H1 (cell line): ENCODE measurements at regions not wholly inside any gene's neighbourhood (a gene's known extent, or its start where the extent isn't known, plus 50 kb on each side); places are given as distances from the start of the nearest gene placed in this dataset.
A peak's percentile ranks its signal among the peaks of the same experiment; 100 is the strongest.

Experiments used
- CTCF ChIA-PET: fragments of 300-600 bp; sonication (Branson Sonifier 250); formaldehyde crosslinking; loops from one replicate; lab custom pipeline; 2021; ENCODE audit not compliant: partially characterized antibody; lab: Charles Lee
- POLR2A ChIA-PET: fragments of 300-600 bp; sonication (Branson Sonifier 250); formaldehyde crosslinking; loops from one replicate; lab custom pipeline; 2021; ENCODE audit warnings: inconsistent platforms; ENCODE audit not compliant: partially characterized antibody; lab: Charles Lee
- DNase-seq, 2 experiments: peaks; one replicate each; pipeline versions ENCODE4 v3.0.0 to v3.0.0-alpha.2; 2010 to 2022; ENCODE audit warnings: low spot score in 2 of 2, low read depth in 1 of 2, mixed read lengths in 1 of 2
- FAIRE-seq: peaks from 2 replicates; lab custom pipeline; 2011; peaks lifted over from hg19 to GRCh38; lab: Jason Lieb, UNC
- H2AFZ ChIP-seq: 2 replicates; pipeline ENCODE4 v1.8.1; 2012; ENCODE audit warnings: low read length, inconsistent platforms
- H2AK5ac ChIP-seq: 2 replicates; pipeline ENCODE4 v1.6.1; 2013; ENCODE audit warnings: low read depth, low read length
- H2BK120ac ChIP-seq: replicated peaks from 2 replicates; pipeline ENCODE3; 2013; ENCODE audit warnings: low read depth, low read length, inconsistent platforms
- H2BK12ac ChIP-seq: 2 replicates; pipeline ENCODE4 v1.6.1; 2013; ENCODE audit warnings: low read depth, low read length
- H2BK15ac ChIP-seq: 2 replicates; pipeline ENCODE4 v1.6.1; 2013; ENCODE audit warnings: low read length
- H2BK20ac ChIP-seq: 2 replicates; pipeline ENCODE4 v1.6.1; 2013; ENCODE audit warnings: low read length
- H2BK5ac ChIP-seq: 2 replicates; pipeline ENCODE4 v1.6.1; 2013; ENCODE audit warnings: low read depth, low read length
- H3K14ac ChIP-seq: 2 replicates; pipeline ENCODE4 v1.6.1; 2013; ENCODE audit warnings: inconsistent platforms; ENCODE audit not compliant: insufficient read length
- H3K18ac ChIP-seq: 2 replicates; pipeline ENCODE4 v1.6.1; 2013; ENCODE audit warnings: low read length; ENCODE audit errors: extremely low read depth
- H3K23ac ChIP-seq: 2 replicates; pipeline ENCODE4 v1.6.1; 2013; ENCODE audit warnings: inconsistent platforms; ENCODE audit not compliant: insufficient read length
- H3K23me2 ChIP-seq: 2 replicates; pipeline ENCODE4 v1.6.1; 2013; ENCODE audit warnings: low read depth, low read length
- H3K27ac ChIP-seq: 2 replicates; pipeline ENCODE4 v1.6.1; 2011; ENCODE audit warnings: low read depth, low read length, inconsistent platforms
- H3K27me3 ChIP-seq, 4 experiments: replicated peaks in 1 of 4; 1 replicate in 1 of 4; 2 replicates in 3 of 4; pipeline versions ENCODE4 v1.6.1 to v1.8.1; 2011 to 2013; ENCODE audit warnings: low read length in 3 of 4, mild to moderate bottlenecking in 3 of 4, inconsistent platforms in 2 of 4, mixed read lengths in 2 of 4, moderate library complexity in 1 of 4; ENCODE audit not compliant: control insufficient read depth in 3 of 4, insufficient read depth in 3 of 4; ENCODE audit errors: extremely low read depth in 1 of 4
- H3K36me3 ChIP-seq, 4 experiments: 2 replicates each; pipeline versions ENCODE4 v1.6.1 to v1.8.1; 2011 to 2013; ENCODE audit warnings: mild to moderate bottlenecking in 4 of 4, low read length in 3 of 4, moderate library complexity in 2 of 4, control low read depth in 1 of 4, inconsistent platforms in 1 of 4; ENCODE audit not compliant: insufficient read depth in 4 of 4, control insufficient read depth in 2 of 4
- H3K4ac ChIP-seq: replicated peaks from 2 replicates; pipeline ENCODE3; 2013; ENCODE audit warnings: low read length, low read depth, mixed read lengths, inconsistent platforms; ENCODE audit not compliant: insufficient read length
- H3K4me1 ChIP-seq, 4 experiments: replicated peaks in 1 of 4; 1 replicate in 1 of 4; 2 replicates in 3 of 4; pipeline versions ENCODE4 v1.6.1 to v1.8.1; 2011 to 2013; ENCODE audit warnings: low read length in 3 of 4, inconsistent platforms in 2 of 4, mixed read lengths in 1 of 4; ENCODE audit not compliant: insufficient read depth in 4 of 4, control insufficient read depth in 3 of 4
- H3K4me2 ChIP-seq, 2 experiments: 2 replicates each; pipeline versions ENCODE4 v1.6.1 to v1.8.1; 2011 to 2013; ENCODE audit warnings: low read depth in 2 of 2, low read length in 2 of 2, control low read depth in 1 of 2, inconsistent platforms in 1 of 2, mild to moderate bottlenecking in 1 of 2; ENCODE audit not compliant: insufficient read depth in 1 of 2
- H3K4me3 ChIP-seq, 4 experiments: fragments of 200-600, 300-600 bp in 1 of 4; sonication (generic), shearing (Covaris generic), sonication (Bioruptor Twin) in 1 of 4; 2 replicates each; pipeline versions ENCODE4 v1.5.1 to v1.8.1; 2011 to 2016; ENCODE audit warnings: low read length in 4 of 4, low read depth in 3 of 4, control low read depth in 2 of 4, inconsistent platforms in 2 of 4, mild to moderate bottlenecking in 2 of 4, mixed read lengths in 1 of 4, moderate library complexity in 1 of 4; ENCODE audit not compliant: insufficient read depth in 2 of 4; ENCODE audit errors: extremely low read depth in 1 of 4
- H3K56ac ChIP-seq: replicated peaks from 2 replicates; pipeline ENCODE3; 2013; ENCODE audit warnings: low read depth, mild to moderate bottlenecking, mixed read lengths, low read length, inconsistent platforms; ENCODE audit not compliant: insufficient read length
- H3K79me1 ChIP-seq: 2 replicates; pipeline ENCODE4 v1.6.1; 2013; ENCODE audit warnings: low read depth, low read length, control low read depth
- H3K79me2 ChIP-seq, 2 experiments: 2 replicates each; pipeline versions ENCODE4 v1.6.1 to v1.8.1; 2012 to 2013; ENCODE audit warnings: low read length in 2 of 2, mild to moderate bottlenecking in 2 of 2, inconsistent platforms in 1 of 2; ENCODE audit not compliant: insufficient read depth in 2 of 2, control insufficient read depth in 1 of 2
- H3K9ac ChIP-seq, 4 experiments: replicated peaks in 1 of 4; 1 replicate in 1 of 4; 2 replicates in 3 of 4; pipeline versions ENCODE4 v1.6.1 to v1.8.1; 2011 to 2013; ENCODE audit warnings: low read depth in 3 of 4, low read length in 3 of 4, control low read depth in 2 of 4, mild to moderate bottlenecking in 2 of 4, moderate library complexity in 2 of 4, inconsistent platforms in 1 of 4; ENCODE audit errors: extremely low read depth in 1 of 4
- H3K9me3 ChIP-seq, 2 experiments: 2 replicates each; pipeline versions ENCODE4 v1.6.1 to v1.8.1; 2012 to 2013; ENCODE audit warnings: mild to moderate bottlenecking in 2 of 2, moderate library complexity in 2 of 2, control low read depth in 1 of 2, inconsistent platforms in 1 of 2, low read depth in 1 of 2, low read length in 1 of 2, mixed read lengths in 1 of 2; ENCODE audit not compliant: insufficient read depth in 2 of 2
- H4K20me1 ChIP-seq, 2 experiments: replicated peaks in 1 of 2; 2 replicates each; pipeline versions ENCODE3 to v1.8.1; 2011 to 2013; ENCODE audit warnings: inconsistent platforms in 2 of 2, low read length in 2 of 2, mild to moderate bottlenecking in 1 of 2; ENCODE audit not compliant: insufficient read depth in 2 of 2, control insufficient read depth in 1 of 2
- H4K5ac ChIP-seq: 2 replicates; pipeline ENCODE4 v1.6.1; 2013; ENCODE audit warnings: low read length, low read depth, mixed read lengths, inconsistent platforms; ENCODE audit not compliant: insufficient read length
- H4K8ac ChIP-seq: 2 replicates; pipeline ENCODE4 v1.8.0; 2013; ENCODE audit warnings: mild to moderate bottlenecking, moderate library complexity, low read length, inconsistent platforms; ENCODE audit not compliant: insufficient read depth; ENCODE audit errors: extremely low read depth
- H4K91ac ChIP-seq: replicated peaks from 2 replicates; pipeline ENCODE3; 2013; ENCODE audit warnings: low read length, mixed read lengths, inconsistent platforms; ENCODE audit not compliant: insufficient read length
- GABPA ChIP-seq: IDR thresholded peaks from 2 replicates; pipeline ENCODE4 v1.6.1; 2011; ENCODE audit warnings: mild to moderate bottlenecking, low read length, moderate library complexity, borderline replicate concordance; ENCODE audit not compliant: insufficient read depth
- JUN ChIP-seq: IDR thresholded peaks from 2 replicates; pipeline ENCODE4 v1.6.1; 2011; ENCODE audit warnings: low read depth, mild to moderate bottlenecking, improper control_type of control experiment, low read length
- RAD21 ChIP-seq, 2 experiments: IDR thresholded peaks in 1 of 2; conservative IDR thresholded peaks in 1 of 2; 2 replicates each; pipeline ENCODE4 v1.6.1; 2011; ENCODE audit warnings: low read depth in 2 of 2, low read length in 2 of 2, improper control_type of control experiment in 1 of 2, inconsistent platforms in 1 of 2, mild to moderate bottlenecking in 1 of 2, moderate library complexity in 1 of 2
- TEAD4 ChIP-seq: IDR thresholded peaks from 2 replicates; pipeline ENCODE4 v1.6.1; 2012; ENCODE audit warnings: low read depth, low read length, inconsistent platforms, mixed read lengths
- TF ChIP-seq, protein P1 (sequence below), 3 experiments: IDR thresholded peaks; 1 replicate in 2 of 3; 2 replicates in 1 of 3; pipeline versions ENCODE4 v1.5.1 to v1.6.1; 2011; ENCODE audit warnings: low read length in 3 of 3, mild to moderate bottlenecking in 3 of 3, inconsistent platforms in 2 of 3, low read depth in 1 of 3, moderate library complexity in 1 of 3; ENCODE audit not compliant: insufficient read depth in 1 of 3; ENCODE audit errors: control extremely low read depth in 1 of 3

DNA sequence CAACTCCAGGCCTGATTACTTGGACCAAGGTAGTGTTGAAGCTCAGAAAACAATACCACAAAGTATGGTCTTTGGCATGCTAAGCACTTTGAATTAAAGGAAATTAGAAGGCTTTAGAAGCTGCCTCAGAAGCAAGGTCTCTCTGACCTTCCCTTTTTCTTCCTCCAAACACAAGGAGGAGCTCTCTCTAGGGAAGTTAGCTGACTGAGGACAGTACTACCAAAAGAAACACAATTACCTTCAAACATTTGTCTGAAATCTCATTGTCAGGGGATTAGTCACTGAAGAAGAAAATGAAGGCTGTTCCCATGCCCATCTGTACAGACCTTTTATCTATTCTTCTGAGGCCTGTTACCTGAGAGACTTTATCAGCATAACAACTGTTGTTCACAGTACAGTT, 279.3 kb downstream of the CDH20 start:
- Histone ChIP-seq H2AFZ (no peak overlapping the region), H3K27me3 (peaks cover 0 to 1% (median 0%) of the 10 kb centered on the region in 4 experiments; a peak in 1 of 7 replicates), H3K18ac (no peak overlapping the region), H3K36me3 (peaks cover 0 to 2% (median 0%) of the 10 kb centered on the region in 4 experiments; a peak in 2 of 8 replicates), H2BK5ac (no peak overlapping the region), H4K8ac (no peak overlapping the region), H3K4ac (no peak overlapping the region), H3K79me1 (no peaks in the 10 kb centered on the region), H4K91ac (no peak overlapping the region), H3K56ac (no peak overlapping the region), H3K4me2 (no peak overlapping the region), H3K9ac (no peak overlapping the region), H4K20me1 (no peaks in the 10 kb centered on the region), H3K23me2 (no peaks in the 10 kb centered on the region), H4K5ac (no peak overlapping the region), H3K23ac (no peak overlapping the region), H3K9me3 (peaks cover 0 to 7% of the 10 kb centered on the region in 2 experiments; a peak in 2 of 4 replicates), H2BK12ac (no peak overlapping the region), H3K27ac (no peak overlapping the region), H3K4me3 (no peak overlapping the region), H2BK120ac (no peak overlapping the region), H3K79me2 (no peaks in the 10 kb centered on the region), H2BK20ac (no peak overlapping the region), H2AK5ac (no peak overlapping the region), H3K14ac (no peak overlapping the region), H3K4me1 (peaks cover 0 to 10% (median 2%) of the 10 kb centered on the region in 4 experiments; a peak in 4 of 7 replicates), H2BK15ac (no peak overlapping the region)
- CTCF ChIA-PET = interaction anchor here (0.8 to 2.6 kb wide), 5 partner anchors 18 to 527 kb away, joined by 3 to 8 read pairs (median 3); no protein-coding TSS in a partner anchor
- FAIRE-seq (no peak), DNase-seq (no peak)
- TF ChIP-seq RAD21 (IDR thresholded peaks at IDR 0.05 in 1 of 2, conservative IDR thresholded peaks at IDR 0.05 in 1 of 2; ENCODE audit: low read depth in 2 of 2, low read length in 2 of 2) (peak; percentile 16 to 20; a peak in 2 of 4 replicates), TEAD4 (no peak), GABPA (no peak), JUN (no peak)
- TF ChIP-seq, protein P1, sequence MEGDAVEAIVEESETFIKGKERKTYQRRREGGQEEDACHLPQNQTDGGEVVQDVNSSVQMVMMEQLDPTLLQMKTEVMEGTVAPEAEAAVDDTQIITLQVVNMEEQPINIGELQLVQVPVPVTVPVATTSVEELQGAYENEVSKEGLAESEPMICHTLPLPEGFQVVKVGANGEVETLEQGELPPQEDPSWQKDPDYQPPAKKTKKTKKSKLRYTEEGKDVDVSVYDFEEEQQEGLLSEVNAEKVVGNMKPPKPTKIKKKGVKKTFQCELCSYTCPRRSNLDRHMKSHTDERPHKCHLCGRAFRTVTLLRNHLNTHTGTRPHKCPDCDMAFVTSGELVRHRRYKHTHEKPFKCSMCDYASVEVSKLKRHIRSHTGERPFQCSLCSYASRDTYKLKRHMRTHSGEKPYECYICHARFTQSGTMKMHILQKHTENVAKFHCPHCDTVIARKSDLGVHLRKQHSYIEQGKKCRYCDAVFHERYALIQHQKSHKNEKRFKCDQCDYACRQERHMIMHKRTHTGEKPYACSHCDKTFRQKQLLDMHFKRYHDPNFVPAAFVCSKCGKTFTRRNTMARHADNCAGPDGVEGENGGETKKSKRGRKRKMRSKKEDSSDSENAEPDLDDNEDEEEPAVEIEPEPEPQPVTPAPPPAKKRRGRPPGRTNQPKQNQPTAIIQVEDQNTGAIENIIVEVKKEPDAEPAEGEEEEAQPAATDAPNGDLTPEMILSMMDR (IDR thresholded peaks at IDR 0.05; ENCODE audit: control extremely low read depth in 1 of 3, insufficient read depth in 1 of 3, low read depth in 1 of 3, low read length in 3 of 3) = peak in 1 of 3 experiments; percentile 42; a peak in 1 of 4 replicates
- POLR2A ChIA-PET = no interaction called here
